Progenitor cell of endocrine pancreas (in vitro differentiated cells): ENCODE measurements at regions not wholly inside any gene's neighbourhood (a gene's known extent, or its start where the extent isn't known, plus 50 kb on each side); places are given as distances from the start of the nearest gene placed in this dataset.
A peak's percentile ranks its signal among the peaks of the same experiment; 100 is the strongest.

Experiments
- DNase-seq: peaks from one replicate; pipeline ENCODE4 v3.0.0; 2021; ENCODE audit warnings: low spot score; ENCODE audit not compliant: unreplicated experiment
- H3K27ac Mint-ChIP-seq: 2 replicates; pipeline ENCODE4 v1.8.0; 2021; ENCODE audit warnings: mild to moderate bottlenecking, moderate library complexity, mixed read lengths
- H3K27me3 Mint-ChIP-seq: 2 replicates; pipeline ENCODE4 v1.8.0; 2021; ENCODE audit warnings: mixed read lengths
- H3K36me3 Mint-ChIP-seq: 2 replicates; pipeline ENCODE4 v1.8.0; 2022; ENCODE audit warnings: mixed read lengths; ENCODE audit not compliant: insufficient read depth
- H3K4me1 Mint-ChIP-seq: 2 replicates; pipeline ENCODE4 v1.8.0; 2021; ENCODE audit warnings: low read depth, mixed read lengths
- H3K4me3 Mint-ChIP-seq: 2 replicates; pipeline ENCODE4 v1.8.0; 2021; ENCODE audit warnings: low read depth, mild to moderate bottlenecking, moderate library complexity, mixed read lengths
- H3K9me3 Mint-ChIP-seq: 2 replicates; pipeline ENCODE4 v1.8.0; 2021; ENCODE audit warnings: low read depth, mixed read lengths
- TF ChIP-seq, protein P1 (sequence below): fragments of 200-600 bp; sonication (generic); IDR thresholded peaks from one replicate; pipeline ENCODE4 v1.5.0; 2021; ENCODE audit warnings: antibody characterized with exemption, mild to moderate bottlenecking; ENCODE audit not compliant: unreplicated experiment

DNA sequence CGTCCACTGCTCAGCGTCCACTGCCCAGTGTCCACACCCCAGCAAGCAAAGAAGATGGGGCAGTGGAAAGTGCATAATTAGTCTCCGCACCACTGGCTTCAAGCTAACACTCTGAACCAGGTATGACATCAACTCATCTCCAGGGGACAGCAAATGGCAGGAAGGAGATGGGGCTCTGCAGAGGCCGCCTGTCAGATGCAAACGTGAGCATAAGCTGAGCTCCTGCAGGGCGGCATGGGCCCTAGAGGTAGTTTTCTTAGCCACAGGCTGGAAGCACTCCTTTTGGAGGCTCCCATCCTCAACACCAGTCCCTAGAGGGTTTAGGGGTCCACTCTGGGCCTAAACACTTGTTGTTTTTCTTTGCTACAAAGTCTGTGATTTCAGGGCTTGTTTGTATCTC, 335.8 kb upstream of the MKI67 start:
- no peak for DNase-seq
- H3K4me3 Mint-ChIP-seq = no peak overlapping the region

DNA sequence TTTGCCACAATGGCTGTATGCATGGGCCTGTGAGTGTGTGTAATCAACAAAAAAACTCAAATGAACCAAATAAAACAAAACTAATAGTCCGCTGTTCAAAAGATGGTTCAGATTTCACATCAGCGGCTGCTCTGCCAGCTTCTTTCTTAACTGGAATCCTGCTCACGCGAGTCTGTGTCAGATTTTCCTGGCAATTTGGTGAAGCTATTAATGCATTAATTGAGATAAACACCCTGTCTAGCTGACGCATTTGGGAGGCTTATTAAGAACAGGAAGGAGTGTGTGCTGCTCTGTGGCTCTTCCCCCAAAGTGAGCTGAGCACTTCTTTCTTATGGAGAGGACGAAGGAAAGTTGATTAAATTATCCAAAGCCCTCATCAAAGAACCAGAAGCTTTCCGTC, 336.6 kb upstream of the MKI67 start:
- H3K36me3 Mint-ChIP-seq = no peaks in the 10 kb centered on the region
- H3K27ac Mint-ChIP-seq = no peak overlapping the region
- H3K27me3 Mint-ChIP-seq = peaks cover 34% of the 10 kb centered on the region
- H3K4me3 Mint-ChIP-seq = no peak overlapping the region
- no peaks in the 10 kb centered on the region for H3K4me1 Mint-ChIP-seq
- no peaks in the 10 kb centered on the region for H3K9me3 Mint-ChIP-seq
- DNase-seq = no peak
- TF ChIP-seq, protein P1, sequence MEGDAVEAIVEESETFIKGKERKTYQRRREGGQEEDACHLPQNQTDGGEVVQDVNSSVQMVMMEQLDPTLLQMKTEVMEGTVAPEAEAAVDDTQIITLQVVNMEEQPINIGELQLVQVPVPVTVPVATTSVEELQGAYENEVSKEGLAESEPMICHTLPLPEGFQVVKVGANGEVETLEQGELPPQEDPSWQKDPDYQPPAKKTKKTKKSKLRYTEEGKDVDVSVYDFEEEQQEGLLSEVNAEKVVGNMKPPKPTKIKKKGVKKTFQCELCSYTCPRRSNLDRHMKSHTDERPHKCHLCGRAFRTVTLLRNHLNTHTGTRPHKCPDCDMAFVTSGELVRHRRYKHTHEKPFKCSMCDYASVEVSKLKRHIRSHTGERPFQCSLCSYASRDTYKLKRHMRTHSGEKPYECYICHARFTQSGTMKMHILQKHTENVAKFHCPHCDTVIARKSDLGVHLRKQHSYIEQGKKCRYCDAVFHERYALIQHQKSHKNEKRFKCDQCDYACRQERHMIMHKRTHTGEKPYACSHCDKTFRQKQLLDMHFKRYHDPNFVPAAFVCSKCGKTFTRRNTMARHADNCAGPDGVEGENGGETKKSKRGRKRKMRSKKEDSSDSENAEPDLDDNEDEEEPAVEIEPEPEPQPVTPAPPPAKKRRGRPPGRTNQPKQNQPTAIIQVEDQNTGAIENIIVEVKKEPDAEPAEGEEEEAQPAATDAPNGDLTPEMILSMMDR = no peak

More for the DNA sequence above, 335.8 kb upstream of the MKI67 start:
- H3K4me1 Mint-ChIP-seq = no peaks in the 10 kb centered on the region
- H3K36me3 Mint-ChIP-seq = no peaks in the 10 kb centered on the region
- no peak overlapping the region for H3K27ac Mint-ChIP-seq
- H3K27me3 Mint-ChIP-seq = peaks cover 36% of the 10 kb centered on the region
- TF ChIP-seq, protein P1 = no peak
- H3K9me3 Mint-ChIP-seq = no peaks in the 10 kb centered on the region

DNA sequence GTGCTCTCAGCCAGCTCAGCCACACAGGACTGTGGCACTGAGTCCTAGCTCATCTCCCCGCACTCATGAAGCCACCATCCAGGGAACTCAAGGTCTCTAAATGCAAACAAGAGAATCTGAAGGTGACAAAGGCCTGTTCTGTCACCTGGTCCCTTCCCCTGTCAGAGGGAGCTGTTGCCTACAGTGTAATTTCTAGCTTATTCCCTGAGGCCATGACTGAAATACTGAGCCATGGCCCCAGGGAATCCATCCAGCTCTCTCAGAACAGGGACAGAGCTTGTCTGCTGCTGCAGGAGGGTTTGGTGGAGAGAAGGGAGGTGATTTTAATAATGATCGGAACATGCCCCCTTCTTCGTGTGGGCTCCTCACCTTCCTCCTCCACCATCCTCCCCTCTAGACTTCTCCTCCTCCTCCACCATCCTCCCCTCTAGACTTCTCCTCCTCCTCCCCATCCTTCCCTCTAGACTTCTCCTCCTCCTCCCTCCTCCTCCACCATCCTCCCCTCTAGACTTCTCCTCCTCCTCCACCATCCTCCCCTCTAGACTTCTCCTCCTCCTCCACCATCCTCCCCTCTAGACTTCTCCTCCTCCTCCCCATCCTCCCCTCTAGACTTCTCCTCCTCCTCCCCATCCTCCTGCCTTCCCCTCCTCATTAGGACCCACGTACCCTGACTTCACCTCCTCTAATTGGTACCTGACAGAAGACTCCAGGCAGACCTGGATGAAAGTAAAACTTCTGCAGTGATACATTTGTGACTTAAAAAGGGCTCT, 338.0 kb upstream of the MKI67 start:
- Mint-ChIP-seq H3K27me3 (peaks cover 28% of the 10 kb centered on the region), H3K9me3 (no peaks in the 10 kb centered on the region), H3K36me3 (no peaks in the 10 kb centered on the region), H3K27ac (no peak overlapping the region), H3K4me3 (no peak overlapping the region), H3K4me1 (no peaks in the 10 kb centered on the region)
- DNase-seq = peak; percentile 65
- TF ChIP-seq, protein P1 = no peak

DNA sequence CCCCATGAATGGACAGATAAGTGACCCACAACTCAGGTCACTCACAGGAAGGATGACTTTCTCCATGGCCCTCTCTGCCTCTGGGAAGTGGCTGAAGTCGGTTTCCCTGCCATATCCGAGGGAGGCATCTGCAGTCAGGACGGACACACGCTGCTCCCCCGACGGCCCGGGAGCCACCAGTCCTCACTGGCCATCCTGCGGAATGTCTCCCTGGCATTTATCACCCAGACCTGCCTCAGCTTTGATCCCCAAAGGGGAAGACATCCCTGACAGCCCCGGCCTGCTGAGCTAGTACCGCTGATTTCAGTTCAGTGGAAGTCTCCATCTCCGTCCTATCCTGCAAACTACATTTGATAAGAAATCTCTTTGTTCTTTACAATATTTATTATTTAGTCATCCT, 339.5 kb upstream of the MKI67 start:
- Mint-ChIP-seq H3K27ac (no peak overlapping the region), H3K36me3 (no peaks in the 10 kb centered on the region), H3K27me3 (peaks cover 26% of the 10 kb centered on the region), H3K4me3 (no peak overlapping the region), H3K9me3 (no peaks in the 10 kb centered on the region), H3K4me1 (no peaks in the 10 kb centered on the region)
- DNase-seq = no peak
- TF ChIP-seq, protein P1 = no peak

DNA sequence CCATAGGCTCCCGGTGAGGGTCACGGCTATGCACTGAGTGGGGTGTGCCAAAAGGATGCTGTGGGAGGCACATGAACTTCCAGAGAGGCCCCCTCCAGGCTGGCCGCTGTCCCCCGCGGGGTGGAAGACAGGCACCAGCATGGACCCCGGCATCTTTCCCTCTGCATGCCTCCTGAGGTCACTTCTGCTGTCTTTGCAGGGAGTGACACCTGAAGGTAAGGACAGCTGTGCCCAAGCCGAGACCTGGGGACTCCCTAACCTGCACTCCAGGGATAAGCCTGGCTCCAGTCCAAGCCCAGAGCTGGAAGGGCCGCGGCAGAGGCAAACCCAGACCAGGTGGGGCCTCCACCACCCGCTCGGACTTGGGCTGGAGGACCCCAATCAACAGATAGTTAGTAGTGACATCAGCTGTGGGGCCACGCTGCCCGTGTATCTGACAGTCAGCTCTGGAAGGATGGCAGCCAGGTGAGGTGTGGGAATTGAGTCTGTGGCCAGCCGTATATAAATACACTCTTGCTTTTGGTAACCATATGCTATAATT, 340.7 kb upstream of the MKI67 start:
- H3K9me3 Mint-ChIP-seq = no peaks in the 10 kb centered on the region
- DNase-seq = no peak
- H3K27ac Mint-ChIP-seq = no peak overlapping the region
- no peaks in the 10 kb centered on the region for H3K36me3 Mint-ChIP-seq
- TF ChIP-seq, protein P1 = no peak
- H3K27me3 Mint-ChIP-seq = peaks cover 20% of the 10 kb centered on the region
- H3K4me3 Mint-ChIP-seq = no peak overlapping the region
- H3K4me1 Mint-ChIP-seq = no peaks in the 10 kb centered on the region
